ENCODE measurements at regions not wholly inside any gene's neighbourhood (a gene's known extent, or its start where the extent isn't known, plus 50 kb on each side); places are given as distances from the start of the nearest gene placed in this dataset.

- DNase-seq = peak; percentile 9
Measured at GRCh38 chr10:78250313-78251015, 216.8 kb downstream of the RPS24 start.

- no peak for DNase-seq
Measured at GRCh38 chr10:78251016-78251385, 217.3 kb downstream of the RPS24 start.

- DNase-seq = no peak
Measured at GRCh38 chr10:78252286-78252685, 218.6 kb downstream of the RPS24 start.

GRCh38 chr10:78253063-78253853 lies 219.6 kb downstream of the RPS24 start:
- DNase-seq = no peak

- no peak for DNase-seq
Measured at GRCh38 chr10:78254013-78254412, 220.3 kb downstream of the RPS24 start.

- DNase-seq = no peak
Measured at GRCh38 chr10:78255214-78255613, 221.6 kb downstream of the RPS24 start.

GRCh38 chr10:78255796-78256638 lies 222.4 kb downstream of the RPS24 start:
- DNase-seq = no peak

GRCh38 chr10:78258323-78259030 lies 224.8 kb downstream of the RPS24 start:
- DNase-seq = no peak

- DNase-seq = no peak
Measured at GRCh38 chr10:78259391-78259790, 225.7 kb downstream of the RPS24 start.

GRCh38 chr10:78260141-78260540 lies 226.5 kb downstream of the RPS24 start:
- DNase-seq = no peak

- no peak for DNase-seq
Measured at GRCh38 chr10:78260680-78261079, 227.0 kb downstream of the RPS24 start.

GRCh38 chr10:78261291-78261690 lies 227.6 kb downstream of the RPS24 start:
- DNase-seq = no peak

- DNase-seq = no peak
Measured at GRCh38 chr10:78262860-78263259, 229.2 kb downstream of the RPS24 start.

- DNase-seq = no peak
Measured at GRCh38 chr10:78263521-78263988, 229.9 kb downstream of the RPS24 start.

GRCh38 chr10:78264361-78264760 lies 230.7 kb downstream of the RPS24 start:
- DNase-seq = no peak

- DNase-seq = no peak
Measured at GRCh38 chr10:78266741-78267469, 233.2 kb downstream of the RPS24 start.

- DNase-seq = no peak
Measured at GRCh38 chr10:78267598-78267997, 233.9 kb downstream of the RPS24 start.

GRCh38 chr10:78269060-78269459 lies 235.4 kb downstream of the RPS24 start:
- DNase-seq = no peak

GRCh38 chr10:78272329-78272728 lies 238.7 kb downstream of the RPS24 start:
- DNase-seq = no peak

GRCh38 chr10:78274491-78274890 lies 240.8 kb downstream of the RPS24 start:
- no peak for DNase-seq

GRCh38 chr10:78276139-78276538 lies 242.5 kb downstream of the RPS24 start:
- no peak for DNase-seq
